COLO668 (cell line): ENCODE measurements at regions not wholly inside any gene's neighbourhood (a gene's known extent, or its start where the extent isn't known, plus 50 kb on each side); places are given as distances from the start of the nearest gene placed in this dataset.
"Not testable (repeated sequence)": the region's sequence is repeated elsewhere in the genome, so short reads cannot be mapped to it uniquely, and the experiment has no call there.

Experiments used
- DNase-seq: peaks from one replicate; lab custom pipeline; 2025; ENCODE audit not compliant: unreplicated experiment; lab: John Stamatoyannopoulos, UW

GRCh38 chr10:36564433-36564832, 561.0 kb upstream of the ANKRD30A start:
- DNase-seq, result no peak

- DNase-seq, result no peak
Observed at GRCh38 chr10:36559412-36560400, 565.7 kb upstream of the ANKRD30A start.

DNA sequence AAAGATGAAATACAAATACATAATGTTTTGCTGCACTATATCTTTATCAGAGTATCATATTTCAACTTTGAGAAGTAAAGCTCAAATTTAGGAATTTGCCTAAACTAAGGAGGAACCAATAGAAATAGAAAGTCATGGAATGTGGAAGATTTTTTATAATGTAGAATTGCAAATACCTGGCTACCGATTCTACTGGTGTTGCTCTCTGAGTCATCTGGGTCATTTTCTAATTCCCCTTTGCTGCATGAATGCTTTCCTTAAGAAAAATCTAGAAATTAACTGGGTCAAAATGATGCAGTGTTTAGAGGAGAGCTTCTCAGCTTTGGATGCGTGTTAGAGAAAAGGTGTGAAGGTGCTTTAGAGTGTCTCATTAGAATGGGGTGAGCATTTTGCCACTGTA, 568.9 kb upstream of the ANKRD30A start:
- DNase-seq, result no peak

DNA sequence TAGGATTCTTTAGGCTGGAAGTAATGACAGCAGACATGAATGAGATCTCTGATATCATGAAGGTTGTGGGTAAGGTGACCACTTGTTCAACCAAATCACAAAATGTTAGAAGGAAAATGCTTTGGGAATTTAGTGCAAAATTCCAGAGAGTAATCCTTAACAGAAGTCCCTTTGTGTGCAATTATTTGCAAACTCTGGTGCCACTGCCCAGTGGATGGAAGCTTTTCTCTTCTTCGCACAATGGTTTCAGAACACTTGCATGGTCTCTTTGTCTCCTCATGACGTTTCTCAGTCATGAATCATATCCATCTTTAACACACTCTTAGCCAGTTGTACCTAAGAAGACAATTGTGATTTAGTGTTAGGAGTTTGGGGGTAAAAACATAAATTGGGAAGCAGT, 570.4 kb upstream of the ANKRD30A start:
- DNase-seq, result no peak

- no peak for DNase-seq
Observed at GRCh38 chr10:36547965-36548364, 577.4 kb upstream of the ANKRD30A start.

DNA sequence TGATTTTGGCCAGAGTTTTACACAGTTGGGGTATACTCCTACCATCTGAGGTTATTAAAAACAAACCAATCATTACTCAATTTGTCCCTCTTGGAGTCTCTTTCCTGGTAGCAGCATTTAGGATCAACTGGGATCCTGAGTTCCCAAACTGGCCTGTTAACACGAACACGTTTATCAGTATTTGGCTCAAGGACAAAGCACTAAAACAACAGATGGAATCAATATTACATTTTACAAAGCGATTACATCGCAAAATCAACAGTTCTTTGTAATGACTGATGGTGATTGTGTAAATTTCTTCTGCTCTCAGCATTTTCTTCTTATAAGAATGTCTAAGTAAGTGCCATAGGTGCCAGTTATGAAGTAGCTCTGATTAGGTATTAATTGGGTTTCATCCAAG, 582.9 kb upstream of the ANKRD30A start:
- DNase-seq, result no peak

DNA sequence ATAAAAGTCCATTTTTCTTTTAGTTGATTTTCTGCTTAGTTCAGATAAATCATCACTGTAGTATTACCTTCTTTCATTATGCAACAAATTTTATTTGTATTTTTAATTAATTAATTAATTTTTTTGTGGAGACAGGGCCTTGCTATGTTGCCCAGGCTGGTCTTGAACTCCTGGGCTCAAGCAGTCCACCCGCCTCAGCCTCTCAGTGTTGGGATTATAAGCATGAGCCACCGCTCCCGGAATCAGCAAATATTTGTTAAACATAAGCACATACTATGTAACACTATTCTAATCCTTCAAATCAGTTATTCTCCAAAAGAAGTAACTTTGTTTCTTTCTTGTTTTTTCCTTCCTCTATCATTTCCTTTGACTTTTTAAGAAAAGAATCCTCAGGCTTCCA, 584.8 kb upstream of the ANKRD30A start:
- no peak for DNase-seq

DNA sequence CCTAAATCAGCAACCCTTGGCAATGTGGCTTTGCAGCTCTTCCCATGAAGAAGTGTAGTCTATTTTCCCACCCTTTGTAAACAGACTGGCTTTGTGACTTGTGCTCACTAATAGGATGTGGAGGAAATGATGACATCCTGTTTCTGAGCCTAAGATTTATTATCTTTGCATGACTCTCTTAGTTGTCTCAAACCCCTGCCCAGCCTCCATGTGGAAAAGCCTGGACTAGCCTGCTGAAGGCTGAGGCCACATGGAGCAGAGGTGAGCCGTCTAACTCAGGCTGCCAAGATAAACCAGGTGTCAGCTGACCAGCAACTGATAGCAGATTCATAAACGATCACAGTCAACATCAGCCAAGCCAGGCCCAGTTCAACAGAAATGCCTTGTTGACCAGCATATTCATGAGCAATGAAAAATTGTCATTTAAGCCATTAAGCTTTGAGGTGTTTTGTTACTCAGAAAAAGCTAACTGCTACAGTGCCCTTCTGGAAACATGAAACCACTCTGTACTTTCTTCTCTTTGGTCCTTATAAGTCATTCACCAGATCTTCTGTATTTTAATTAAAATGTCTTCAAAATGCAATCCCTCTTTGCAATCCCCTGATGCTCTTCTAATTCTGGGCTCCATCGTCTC, 586.3 kb upstream of the ANKRD30A start:
- DNase-seq, result no peak

- no peak for DNase-seq
Observed at GRCh38 chr10:36534471-36535002, 590.9 kb upstream of the ANKRD30A start.

DNA sequence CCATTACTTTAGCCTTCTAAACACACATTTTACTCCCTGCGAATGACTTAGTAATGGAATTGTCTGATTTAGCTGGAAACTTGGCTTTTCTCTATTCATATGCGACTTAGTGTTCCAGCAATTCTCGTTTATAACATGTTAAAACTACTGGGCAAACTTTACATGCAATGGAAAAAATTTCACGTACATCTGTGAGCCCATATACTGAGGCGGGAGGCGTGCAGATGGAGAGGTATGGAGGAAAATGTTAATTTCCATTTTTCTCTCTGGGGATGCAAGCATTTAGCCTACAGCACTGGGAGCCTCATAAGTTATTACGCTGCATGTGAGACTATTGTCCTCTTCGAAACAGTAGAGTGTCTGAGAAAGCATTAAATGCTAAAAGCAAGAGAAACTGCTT, 591.5 kb upstream of the ANKRD30A start:
- DNase-seq, result no peak

DNA sequence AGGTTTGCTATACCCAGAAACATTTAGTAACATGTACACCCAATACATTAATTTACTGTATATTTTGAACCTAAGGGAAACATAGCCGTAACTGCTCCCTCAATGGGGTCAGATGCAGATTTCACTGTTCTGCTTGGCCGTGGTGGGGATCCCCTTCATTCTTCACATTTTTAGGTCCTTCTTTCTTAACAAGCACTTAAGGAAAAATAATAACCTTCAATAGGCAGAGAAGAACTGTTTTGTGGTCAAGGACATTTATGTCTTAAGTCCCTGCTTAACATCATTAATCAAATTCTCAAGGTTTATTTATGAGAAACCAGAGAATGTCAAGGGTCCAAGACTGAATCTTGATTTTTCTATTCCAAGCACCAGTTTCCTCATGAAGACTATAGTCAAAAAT, 592.1 kb upstream of the ANKRD30A start:
- no peak for DNase-seq

GRCh38 chr10:36531621-36532020, 593.8 kb upstream of the ANKRD30A start:
- no peak for DNase-seq

DNA sequence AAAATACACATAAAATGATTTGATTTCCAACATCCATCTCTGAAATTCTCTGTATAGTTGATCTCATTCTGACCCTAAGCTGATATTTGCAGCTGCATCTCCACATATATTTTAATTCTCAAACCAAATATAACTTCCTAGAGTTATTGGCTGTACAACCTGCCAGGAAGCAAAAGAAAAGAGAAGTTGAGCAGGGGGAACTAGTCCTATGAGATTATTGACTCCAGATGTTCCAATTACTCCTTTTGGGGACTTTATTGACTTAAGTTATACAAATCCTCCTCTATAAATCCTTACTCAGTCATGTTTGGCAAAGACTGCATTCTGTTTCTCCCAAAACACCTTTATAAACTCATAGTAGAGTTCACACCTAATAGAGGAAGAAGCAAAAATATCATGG, 599.4 kb upstream of the ANKRD30A start:
- DNase-seq, result no peak

GRCh38 chr10:36524126-36524525, 601.3 kb upstream of the ANKRD30A start:
- not testable (repeated sequence) for DNase-seq

GRCh38 chr10:36519909-36520308, 605.5 kb upstream of the ANKRD30A start:
- no peak for DNase-seq

DNA sequence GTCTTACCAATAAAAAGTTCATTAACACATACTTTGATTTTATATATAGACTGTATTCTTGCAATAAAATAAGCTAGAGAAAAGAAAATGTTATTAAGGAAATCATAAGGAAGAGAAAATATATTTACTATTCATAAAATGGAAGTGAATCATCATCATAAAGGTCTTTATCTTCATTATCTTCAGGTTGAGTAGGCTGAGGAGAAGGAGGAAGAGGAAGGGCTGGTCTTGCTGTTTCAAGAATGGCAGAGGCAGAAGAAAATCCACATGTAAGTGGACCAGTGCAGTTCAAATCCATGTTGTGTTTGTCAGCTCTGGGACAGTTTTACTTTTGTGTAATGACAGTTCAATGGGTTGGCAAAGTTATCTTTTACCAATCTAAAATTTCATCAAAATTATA, 609.1 kb upstream of the ANKRD30A start:
- no peak for DNase-seq

- DNase-seq, result no peak
Observed at GRCh38 chr10:36515319-36515718, 610.1 kb upstream of the ANKRD30A start.

DNA sequence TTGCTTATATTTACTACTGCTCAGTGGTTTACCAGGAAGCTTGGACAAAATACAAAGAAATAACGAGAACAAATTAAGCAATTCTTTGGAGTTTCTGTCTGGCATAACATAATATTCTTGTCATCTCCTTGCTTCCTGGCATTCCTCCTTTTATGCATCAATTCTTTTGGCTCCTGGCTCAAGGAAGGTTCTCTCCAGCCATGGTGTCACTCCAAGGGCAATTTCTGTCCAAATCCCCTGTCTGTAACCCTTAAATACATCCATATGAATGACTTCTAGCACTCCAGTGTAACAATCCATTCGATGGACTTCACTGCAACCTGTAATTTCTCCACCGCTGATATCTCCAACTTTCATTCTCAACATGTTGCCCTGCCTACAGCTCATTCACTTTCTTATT, 617.7 kb upstream of the ANKRD30A start:
- DNase-seq, result no peak

DNA sequence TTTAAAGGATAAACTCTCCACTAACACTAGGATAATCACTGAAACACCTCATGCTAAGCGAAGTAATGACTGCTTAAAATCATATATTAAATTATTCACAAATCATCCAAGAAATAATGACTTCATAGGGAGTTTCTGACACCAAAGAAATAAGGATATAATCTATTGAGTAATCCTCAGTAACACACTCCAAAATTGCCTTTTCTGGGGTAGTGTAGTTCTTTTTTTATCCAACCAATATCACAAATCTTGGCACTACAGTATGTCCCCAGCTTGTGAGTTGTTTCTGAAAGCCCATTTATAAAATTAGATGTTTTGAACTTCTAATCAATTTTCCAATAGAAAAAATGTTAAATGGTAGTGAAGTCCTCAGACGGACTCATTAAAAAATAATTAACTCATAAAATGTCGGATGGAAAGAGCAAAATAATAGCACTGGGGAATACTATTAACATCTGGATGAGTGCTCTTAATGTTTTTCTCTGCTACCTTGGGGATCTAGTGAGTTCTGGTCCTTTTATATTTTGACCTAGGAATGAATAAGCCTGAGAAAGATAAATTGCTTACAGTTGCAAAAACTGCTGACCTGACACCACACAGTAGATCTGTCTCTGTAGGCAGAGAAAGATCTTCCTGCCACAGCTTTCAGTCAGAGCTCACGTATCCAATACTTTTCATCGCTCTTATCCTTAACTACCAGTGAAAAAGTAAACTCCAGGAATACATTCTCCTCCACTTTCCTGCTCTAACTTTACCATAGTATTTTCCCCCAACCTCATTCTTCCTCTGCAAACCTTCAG, 618.5 kb upstream of the ANKRD30A start:
- DNase-seq, result no peak

DNA sequence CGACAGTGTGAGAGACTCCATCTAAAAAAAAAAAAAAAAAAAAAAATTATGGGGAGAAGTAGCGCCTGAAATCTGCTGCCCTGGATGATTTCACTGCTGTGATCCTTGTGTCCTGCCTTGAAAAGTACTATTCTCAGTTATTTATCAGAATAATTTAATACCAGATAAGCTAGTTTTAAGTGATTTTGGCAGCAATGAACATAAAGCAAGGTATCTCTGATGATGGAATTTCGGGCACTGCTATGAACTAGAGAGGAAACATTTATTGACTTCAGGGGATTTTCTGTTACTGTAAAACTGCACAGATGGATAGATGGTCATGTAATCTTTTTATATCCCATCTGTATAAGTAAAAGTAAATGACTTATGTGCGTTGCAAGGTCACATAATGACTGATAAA, 619.1 kb upstream of the ANKRD30A start:
- DNase-seq, result no peak

- DNase-seq, result no peak
Observed at GRCh38 chr10:36504758-36505157, 620.6 kb upstream of the ANKRD30A start.
